Endodermal cell (in vitro differentiated cells): ENCODE measurements at regions not wholly inside any gene's neighbourhood (a gene's known extent, or its start where the extent isn't known, plus 50 kb on each side); places are given as distances from the start of the nearest gene placed in this dataset.

Experiments
- DNase-seq: peaks from one replicate; pipeline ENCODE4 v3.0.0-alpha.2; 2017
- H3K27ac ChIP-seq: 2 replicates; pipeline ENCODE4 v1.5.1; 2013; ENCODE audit warnings: mild to moderate bottlenecking, low read depth, low read length, moderate library complexity
- H3K27me3 ChIP-seq: 2 replicates; pipeline ENCODE4 v1.6.1; 2013; ENCODE audit warnings: mild to moderate bottlenecking, low read length, moderate library complexity; ENCODE audit not compliant: insufficient read depth, control insufficient read depth, poor library complexity, severe bottlenecking
- H3K36me3 ChIP-seq: 2 replicates; pipeline ENCODE4 v1.7.0; 2013; ENCODE audit warnings: mild to moderate bottlenecking, low read length, moderate library complexity; ENCODE audit not compliant: control insufficient read depth, insufficient read depth
- H3K4me1 ChIP-seq: one replicate; pipeline ENCODE4 v1.7.0; 2013; ENCODE audit warnings: low read length; ENCODE audit not compliant: control insufficient read depth, insufficient read depth
- H3K4me3 ChIP-seq: 2 replicates; pipeline ENCODE4 v1.5.1; 2013; ENCODE audit warnings: mild to moderate bottlenecking, low read length, moderate library complexity
- H3K9ac ChIP-seq: 2 replicates; pipeline ENCODE4 v1.6.1; 2013; ENCODE audit warnings: mild to moderate bottlenecking, low read length, moderate library complexity; ENCODE audit not compliant: poor library complexity, severe bottlenecking; ENCODE audit errors: extremely low read depth
- H3K9me3 ChIP-seq: 2 replicates; pipeline ENCODE4 v1.6.1; 2013; ENCODE audit warnings: mild to moderate bottlenecking, low read length, moderate library complexity; ENCODE audit not compliant: control insufficient read depth
- H3K27ac Mint-ChIP-seq: 2 replicates; pipeline ENCODE4 v1.8.0; 2020; ENCODE audit warnings: mixed read lengths
- H3K27me3 Mint-ChIP-seq: 2 replicates; pipeline ENCODE4 v1.8.0; 2021; ENCODE audit warnings: mild to moderate bottlenecking, mixed read lengths; ENCODE audit not compliant: insufficient read depth
- H3K36me3 Mint-ChIP-seq: 2 replicates; pipeline ENCODE4 v1.8.0; 2020; ENCODE audit warnings: low read depth, mixed read lengths
- H3K4me1 Mint-ChIP-seq: 2 replicates; pipeline ENCODE4 v1.8.0; 2020; ENCODE audit warnings: mixed read lengths
- H3K4me3 Mint-ChIP-seq: 2 replicates; pipeline ENCODE4 v1.8.0; 2020; ENCODE audit warnings: mild to moderate bottlenecking, moderate library complexity, mixed read lengths
- H3K9me3 Mint-ChIP-seq: 2 replicates; pipeline ENCODE4 v1.8.0; 2020; ENCODE audit warnings: mild to moderate bottlenecking, mixed read lengths
- WGBS, 2 experiments: methylation state at CpG; one replicate each; pipeline versions ENCODE4 v1.1.5 to v1.1.7; 2013; ENCODE audit warnings: missing lambda C conversion rate in 2 of 2, mixed read lengths in 1 of 2; ENCODE audit not compliant: insufficient coverage in 1 of 2, insufficient read length in 1 of 2; 5-methylcytosine and 5-hydroxymethylcytosine counted together
- TF ChIP-seq, protein P1 (sequence below): fragments of 200-600 bp; sonication (generic); conservative IDR thresholded peaks from 2 replicates; pipeline ENCODE4 v1.5.0; 2021; ENCODE audit warnings: antibody characterized with exemption, mild to moderate bottlenecking

DNA sequence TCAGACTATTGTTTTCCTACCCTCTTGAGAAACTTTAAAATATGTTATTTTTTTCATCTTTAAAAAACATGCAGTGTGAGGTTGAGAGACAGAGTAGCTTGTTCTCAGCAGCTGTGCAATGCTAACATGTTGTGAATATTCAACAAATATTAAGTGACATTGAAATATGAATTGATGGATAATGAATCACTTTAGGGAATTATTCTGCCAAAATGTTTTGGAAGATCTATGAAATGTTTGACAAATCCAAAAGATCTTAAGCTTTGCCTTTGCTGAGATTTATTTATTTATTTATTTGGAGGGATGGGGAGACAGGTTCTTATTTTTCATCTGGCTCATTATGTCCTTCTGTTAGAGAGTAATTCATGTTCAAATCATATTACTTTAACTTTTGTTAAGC is 680.1 kb upstream of the CXADR start:
- TF ChIP-seq, protein P1, sequence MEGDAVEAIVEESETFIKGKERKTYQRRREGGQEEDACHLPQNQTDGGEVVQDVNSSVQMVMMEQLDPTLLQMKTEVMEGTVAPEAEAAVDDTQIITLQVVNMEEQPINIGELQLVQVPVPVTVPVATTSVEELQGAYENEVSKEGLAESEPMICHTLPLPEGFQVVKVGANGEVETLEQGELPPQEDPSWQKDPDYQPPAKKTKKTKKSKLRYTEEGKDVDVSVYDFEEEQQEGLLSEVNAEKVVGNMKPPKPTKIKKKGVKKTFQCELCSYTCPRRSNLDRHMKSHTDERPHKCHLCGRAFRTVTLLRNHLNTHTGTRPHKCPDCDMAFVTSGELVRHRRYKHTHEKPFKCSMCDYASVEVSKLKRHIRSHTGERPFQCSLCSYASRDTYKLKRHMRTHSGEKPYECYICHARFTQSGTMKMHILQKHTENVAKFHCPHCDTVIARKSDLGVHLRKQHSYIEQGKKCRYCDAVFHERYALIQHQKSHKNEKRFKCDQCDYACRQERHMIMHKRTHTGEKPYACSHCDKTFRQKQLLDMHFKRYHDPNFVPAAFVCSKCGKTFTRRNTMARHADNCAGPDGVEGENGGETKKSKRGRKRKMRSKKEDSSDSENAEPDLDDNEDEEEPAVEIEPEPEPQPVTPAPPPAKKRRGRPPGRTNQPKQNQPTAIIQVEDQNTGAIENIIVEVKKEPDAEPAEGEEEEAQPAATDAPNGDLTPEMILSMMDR, result no peak
- no peaks in the 10 kb centered on the region for H3K36me3 Mint-ChIP-seq
- Histone ChIP-seq H3K36me3 (no peaks in the 10 kb centered on the region), H3K27ac (no peak overlapping the region), H3K27me3 (no peaks in the 10 kb centered on the region), H3K4me1 (peaks cover 5% of the 10 kb centered on the region), H3K9ac (no peak overlapping the region), H3K4me3 (no peak overlapping the region), H3K9me3 (no peaks in the 10 kb centered on the region)
- peaks cover 6% of the 10 kb centered on the region for H3K4me1 Mint-ChIP-seq
- H3K4me3 Mint-ChIP-seq, result no peak overlapping the region
- no peaks in the 10 kb centered on the region for H3K27me3 Mint-ChIP-seq
- no peak for DNase-seq
- H3K9me3 Mint-ChIP-seq, result no peaks in the 10 kb centered on the region
- no peak overlapping the region for H3K27ac Mint-ChIP-seq

DNA sequence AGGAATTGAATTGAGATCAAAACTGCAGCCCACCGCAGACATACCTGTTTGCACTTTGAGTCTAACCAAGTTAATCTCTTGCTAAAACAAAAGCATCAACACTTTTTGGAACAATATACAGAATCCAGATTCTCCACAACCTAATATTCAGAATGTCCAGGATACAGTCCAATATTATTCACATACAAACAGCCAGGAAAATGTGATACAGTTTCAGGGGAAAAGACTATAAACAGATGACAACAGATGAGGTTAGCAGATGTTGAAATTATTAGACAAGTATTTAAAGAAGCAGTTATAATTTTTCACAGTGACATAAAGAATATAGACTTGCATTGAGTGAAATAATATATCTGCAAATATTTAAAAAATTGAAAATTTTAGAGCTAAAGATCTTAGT is 678.1 kb upstream of the CXADR start:
- Mint-ChIP-seq H3K27ac (no peak overlapping the region), H3K36me3 (no peaks in the 10 kb centered on the region), H3K9me3 (no peaks in the 10 kb centered on the region), H3K4me1 (peaks cover 3% of the 10 kb centered on the region), H3K27me3 (no peaks in the 10 kb centered on the region), H3K4me3 (no peak overlapping the region)
- TF ChIP-seq, protein P1, result no peak
- DNase-seq, result no peak
- WGBS, 2 experiments, result 100% methylated on average over 1 of the region's 1 CpG
- H3K36me3 ChIP-seq, result no peaks in the 10 kb centered on the region
- no peaks in the 10 kb centered on the region for H3K27me3 ChIP-seq
- peaks cover 6% of the 10 kb centered on the region for H3K4me1 ChIP-seq
- H3K27ac ChIP-seq, result no peak overlapping the region
- H3K9me3 ChIP-seq, result no peaks in the 10 kb centered on the region
- no peak overlapping the region for H3K9ac ChIP-seq
- no peak overlapping the region for H3K4me3 ChIP-seq

DNA sequence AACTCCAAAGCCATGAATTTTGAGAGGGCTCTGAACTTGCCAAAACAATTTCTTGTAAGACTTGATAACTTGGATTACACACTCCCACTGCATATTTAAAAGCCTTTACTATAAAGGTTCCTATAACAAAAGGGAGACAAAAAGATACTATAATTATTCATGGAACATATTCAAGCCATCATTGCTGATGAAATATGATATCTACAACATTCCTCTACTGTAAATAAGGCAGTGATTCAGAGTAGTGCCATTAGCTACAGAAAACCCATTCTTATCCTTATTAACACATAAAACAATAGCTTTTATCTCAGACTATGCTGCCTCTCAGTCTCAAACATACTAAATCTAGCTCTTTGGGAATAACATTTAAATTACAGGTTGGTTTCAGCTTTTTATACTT is 675.5 kb upstream of the CXADR start:
- no peak overlapping the region for H3K27ac ChIP-seq
- H3K9me3 ChIP-seq, result no peaks in the 10 kb centered on the region
- Mint-ChIP-seq H3K36me3 (no peaks in the 10 kb centered on the region), H3K27me3 (no peaks in the 10 kb centered on the region), H3K9me3 (no peaks in the 10 kb centered on the region), H3K4me3 (no peak overlapping the region), H3K27ac (no peak overlapping the region), H3K4me1 (peaks cover 9% of the 10 kb centered on the region)
- H3K36me3 ChIP-seq, result no peaks in the 10 kb centered on the region
- H3K4me1 ChIP-seq, result peaks cover 6% of the 10 kb centered on the region
- TF ChIP-seq, protein P1, result no peak
- H3K27me3 ChIP-seq, result no peaks in the 10 kb centered on the region
- no peak for DNase-seq
- no peak overlapping the region for H3K4me3 ChIP-seq
- H3K9ac ChIP-seq, result no peak overlapping the region
